Neural crest cell (in vitro differentiated cells): ENCODE measurements at regions not wholly inside any gene's neighbourhood (a gene's known extent, or its start where the extent isn't known, plus 50 kb on each side); places are given as distances from the start of the nearest gene placed in this dataset.

Source experiments
- DNase-seq: peaks from one replicate; pipeline ENCODE4 v3.0.0; 2021; ENCODE audit warnings: low read depth, mixed read lengths, low spot score
- H3K27ac Mint-ChIP-seq: one replicate; pipeline ENCODE4 v1.8.0; 2021; ENCODE audit warnings: mild to moderate bottlenecking, mixed read lengths; ENCODE audit not compliant: unreplicated experiment
- H3K27me3 Mint-ChIP-seq: 2 replicates; pipeline ENCODE4 v1.8.0; 2021; ENCODE audit warnings: low read depth, mild to moderate bottlenecking, mixed read lengths
- H3K36me3 Mint-ChIP-seq: 2 replicates; pipeline ENCODE4 v1.8.0; 2021; ENCODE audit warnings: low read depth, mild to moderate bottlenecking, mixed read lengths
- H3K4me1 Mint-ChIP-seq: 2 replicates; pipeline ENCODE4 v1.8.0; 2021; ENCODE audit warnings: mixed read lengths
- H3K4me3 Mint-ChIP-seq: one replicate; pipeline ENCODE4 v1.8.0; 2021; ENCODE audit warnings: mild to moderate bottlenecking, mixed read lengths
- H3K9me3 Mint-ChIP-seq: 2 replicates; pipeline ENCODE4 v1.8.0; 2021; ENCODE audit warnings: mixed read lengths
- TF ChIP-seq, protein P1 (sequence below): fragments of 200-600 bp; sonication (generic); conservative IDR thresholded peaks from 2 replicates; pipeline ENCODE4 v1.5.0; 2021; ENCODE audit warnings: antibody characterized with exemption, mild to moderate bottlenecking

GRCh38 chr4:129353490-129353889 lies 257.5 kb downstream of the C4orf33 start:
- no peak for DNase-seq
- TF ChIP-seq, protein P1, sequence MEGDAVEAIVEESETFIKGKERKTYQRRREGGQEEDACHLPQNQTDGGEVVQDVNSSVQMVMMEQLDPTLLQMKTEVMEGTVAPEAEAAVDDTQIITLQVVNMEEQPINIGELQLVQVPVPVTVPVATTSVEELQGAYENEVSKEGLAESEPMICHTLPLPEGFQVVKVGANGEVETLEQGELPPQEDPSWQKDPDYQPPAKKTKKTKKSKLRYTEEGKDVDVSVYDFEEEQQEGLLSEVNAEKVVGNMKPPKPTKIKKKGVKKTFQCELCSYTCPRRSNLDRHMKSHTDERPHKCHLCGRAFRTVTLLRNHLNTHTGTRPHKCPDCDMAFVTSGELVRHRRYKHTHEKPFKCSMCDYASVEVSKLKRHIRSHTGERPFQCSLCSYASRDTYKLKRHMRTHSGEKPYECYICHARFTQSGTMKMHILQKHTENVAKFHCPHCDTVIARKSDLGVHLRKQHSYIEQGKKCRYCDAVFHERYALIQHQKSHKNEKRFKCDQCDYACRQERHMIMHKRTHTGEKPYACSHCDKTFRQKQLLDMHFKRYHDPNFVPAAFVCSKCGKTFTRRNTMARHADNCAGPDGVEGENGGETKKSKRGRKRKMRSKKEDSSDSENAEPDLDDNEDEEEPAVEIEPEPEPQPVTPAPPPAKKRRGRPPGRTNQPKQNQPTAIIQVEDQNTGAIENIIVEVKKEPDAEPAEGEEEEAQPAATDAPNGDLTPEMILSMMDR: no peak
- Mint-ChIP-seq H3K27me3 (no peaks in the 10 kb centered on the region), H3K9me3 (no peaks in the 10 kb centered on the region), H3K4me1 (no peaks in the 10 kb centered on the region), H3K4me3 (no peak overlapping the region), H3K36me3 (no peaks in the 10 kb centered on the region), H3K27ac (no peak overlapping the region)

GRCh38 chr4:129355031-129355430 lies 259.1 kb downstream of the C4orf33 start:
- Mint-ChIP-seq H3K27me3 (no peaks in the 10 kb centered on the region), H3K9me3 (no peaks in the 10 kb centered on the region), H3K4me1 (no peaks in the 10 kb centered on the region), H3K36me3 (no peaks in the 10 kb centered on the region), H3K4me3 (no peak overlapping the region), H3K27ac (no peak overlapping the region)
- no peak for DNase-seq
- TF ChIP-seq, protein P1: no peak

DNA sequence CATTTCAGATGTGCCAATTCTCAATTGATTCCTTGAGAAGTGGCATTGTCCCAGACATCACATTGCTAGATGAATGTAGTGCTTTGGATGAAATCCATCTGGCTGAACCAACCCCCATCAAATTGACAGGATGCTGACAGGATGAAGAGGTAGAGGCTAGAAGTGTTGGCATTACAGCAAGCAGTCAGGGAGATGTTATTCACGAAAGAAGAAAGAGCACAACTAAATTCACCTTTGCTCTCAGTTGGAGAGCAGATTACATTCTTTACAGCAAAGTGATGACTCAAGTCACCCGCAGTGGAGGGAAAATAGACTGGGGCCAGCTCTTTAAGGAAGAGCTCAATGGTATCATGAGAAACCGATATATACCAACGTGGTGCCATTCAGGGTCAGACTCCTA lies 259.6 kb downstream of the C4orf33 start:
- Mint-ChIP-seq H3K4me1 (no peaks in the 10 kb centered on the region), H3K27ac (no peak overlapping the region), H3K4me3 (no peak overlapping the region), H3K27me3 (no peaks in the 10 kb centered on the region), H3K36me3 (no peaks in the 10 kb centered on the region), H3K9me3 (no peaks in the 10 kb centered on the region)
- TF ChIP-seq, protein P1: no peak
- no peak for DNase-seq

DNA sequence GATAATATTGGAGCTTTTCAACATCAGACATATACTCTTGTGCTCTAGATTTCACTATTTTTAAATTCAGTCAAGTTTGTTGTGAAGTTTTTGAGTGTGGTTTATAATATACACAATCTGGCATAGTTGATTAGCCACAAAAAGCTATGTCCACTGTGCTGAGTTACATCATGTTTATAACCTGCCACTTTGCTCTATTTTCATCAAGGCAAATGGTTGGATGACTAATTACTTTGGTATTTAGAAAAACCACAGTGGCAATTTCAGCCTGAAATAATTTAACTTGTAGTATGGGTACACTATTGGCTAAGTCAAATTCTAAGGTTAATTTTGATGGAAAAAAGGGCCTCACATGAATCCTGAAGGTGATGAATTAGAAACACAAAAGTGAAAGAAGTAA lies 262.6 kb downstream of the C4orf33 start:
- Mint-ChIP-seq H3K36me3 (no peaks in the 10 kb centered on the region), H3K9me3 (no peaks in the 10 kb centered on the region), H3K27me3 (no peaks in the 10 kb centered on the region), H3K4me3 (no peak overlapping the region), H3K4me1 (peaks cover 8% of the 10 kb centered on the region), H3K27ac (no peak overlapping the region)
- TF ChIP-seq, protein P1: no peak
- DNase-seq: no peak

DNA sequence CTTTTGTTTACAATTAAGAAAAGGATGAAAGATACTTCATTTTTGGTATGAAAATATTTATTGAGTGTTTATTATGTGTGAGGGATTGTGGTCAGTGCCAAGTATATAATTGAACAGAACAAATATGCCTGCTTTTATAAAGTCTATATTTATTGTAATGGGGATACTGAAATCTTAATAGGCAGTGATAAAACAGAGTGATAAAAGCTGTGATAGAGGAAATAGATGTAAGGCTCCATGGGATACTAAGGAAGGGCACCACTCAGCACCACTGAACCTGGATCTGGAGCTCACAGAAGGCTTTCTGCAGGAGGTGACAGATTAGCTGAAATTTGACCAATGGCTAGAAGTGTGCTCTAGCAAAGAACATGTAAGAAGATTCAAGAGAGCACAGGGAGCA lies 263.5 kb downstream of the C4orf33 start:
- TF ChIP-seq, protein P1: no peak
- Mint-ChIP-seq H3K4me1 (peaks cover 8% of the 10 kb centered on the region), H3K36me3 (no peaks in the 10 kb centered on the region), H3K4me3 (no peak overlapping the region), H3K27ac (no peak overlapping the region), H3K9me3 (no peaks in the 10 kb centered on the region), H3K27me3 (no peaks in the 10 kb centered on the region)
- DNase-seq: no peak
